ENCODE measurements at regions not wholly inside any gene's neighbourhood (a gene's known extent, or its start where the extent isn't known, plus 50 kb on each side); places are given as distances from the start of the nearest gene placed in this dataset.

- TF ChIP-seq CTCF (IDR thresholded peaks at IDR 0.05; ENCODE audit: control insufficient read depth, insufficient read depth, low read depth, low read length, missing control alignments), result no peak
- no peak for DNase-seq (ENCODE audit: low read depth)
Observed at GRCh38 chr14:98665007-98665406, 607.0 kb downstream of the BCL11B start.

GRCh38 chr14:98666545-98666944 lies 605.5 kb downstream of the BCL11B start:
- no peak overlapping the region for H3K4me3 ChIP-seq (ENCODE audit: control insufficient read depth, low read depth, low read length)
- DNase-seq (ENCODE audit: low read depth), result no peak
- TF ChIP-seq CTCF (IDR thresholded peaks at IDR 0.05; ENCODE audit: control insufficient read depth, insufficient read depth, low read depth, low read length, missing control alignments), result no peak

More at GRCh38 chr14:98665007-98665406, 607.0 kb downstream of the BCL11B start:
- no peak overlapping the region for H3K4me3 ChIP-seq (ENCODE audit: control insufficient read depth, low read depth, low read length)

GRCh38 chr14:98682033-98682432 lies 590.0 kb downstream of the BCL11B start:
- no peak for TF ChIP-seq CTCF (IDR thresholded peaks at IDR 0.05; ENCODE audit: control insufficient read depth, insufficient read depth, low read depth, low read length, missing control alignments)
- H3K4me3 ChIP-seq (ENCODE audit: control insufficient read depth, low read depth, low read length), result no peak overlapping the region
- DNase-seq (ENCODE audit: low read depth), result no peak

GRCh38 chr14:98682726-98683125 lies 589.3 kb downstream of the BCL11B start:
- no peak for TF ChIP-seq CTCF (IDR thresholded peaks at IDR 0.05; ENCODE audit: control insufficient read depth, insufficient read depth, low read depth, low read length, missing control alignments)
- no peak for DNase-seq (ENCODE audit: low read depth)
- no peak overlapping the region for H3K4me3 ChIP-seq (ENCODE audit: control insufficient read depth, low read depth, low read length)

GRCh38 chr14:98684468-98684867 lies 587.5 kb downstream of the BCL11B start:
- H3K4me3 ChIP-seq (ENCODE audit: control insufficient read depth, low read depth, low read length), result no peak overlapping the region
- DNase-seq (ENCODE audit: low read depth), result no peak
- TF ChIP-seq CTCF (IDR thresholded peaks at IDR 0.05; ENCODE audit: control insufficient read depth, insufficient read depth, low read depth, low read length, missing control alignments), result no peak

- no peak overlapping the region for H3K4me3 ChIP-seq (ENCODE audit: control insufficient read depth, low read depth, low read length)
- TF ChIP-seq CTCF (IDR thresholded peaks at IDR 0.05; ENCODE audit: control insufficient read depth, insufficient read depth, low read depth, low read length, missing control alignments), result no peak
- DNase-seq (ENCODE audit: low read depth), result no peak
Observed at GRCh38 chr14:98685725-98686124, 586.3 kb downstream of the BCL11B start.

GRCh38 chr14:98688446-98688845 lies 583.6 kb downstream of the BCL11B start:
- DNase-seq (ENCODE audit: low read depth), result no peak
- H3K4me3 ChIP-seq (ENCODE audit: control insufficient read depth, low read depth, low read length), result no peak overlapping the region
- no peak for TF ChIP-seq CTCF (IDR thresholded peaks at IDR 0.05; ENCODE audit: control insufficient read depth, insufficient read depth, low read depth, low read length, missing control alignments)

All from AG09309 (cell line).